GM12878 (cell line): ENCODE measurements at regions not wholly inside any gene's neighbourhood (a gene's known extent, or its start where the extent isn't known, plus 50 kb on each side); places are given as distances from the start of the nearest gene placed in this dataset.

Source experiments
- ATAC-seq: fragments of 200-7000 bp; cut with Tn5 transposase; 3 replicates; pipeline ENCODE4 v1.9.1; 2020; ENCODE audit warnings: mild to moderate bottlenecking, moderate library complexity
- BruUV-seq: library from RNA; stranded (reverse); fragments of 400-500 nt; replicated peaks from 2 replicates; lab custom pipeline; 2021; lab: Mats Ljungman, UMichigan
- CTCF ChIA-PET: fragments of 300-600 bp; sonication (Branson Sonifier 250); formaldehyde crosslinking; extraction: SDS; loops from one replicate; lab custom pipeline; 2021; ENCODE audit warnings: inconsistent platforms; lab: Yijun Ruan, JAX
- POLR2A ChIA-PET: fragments of 350-600 bp; formaldehyde crosslinking; extraction: SDS; loops from one replicate; lab custom pipeline; 2021; ENCODE audit warnings: inconsistent platforms; lab: Charles Lee
- RAD21 ChIA-PET: fragments of 300-600 bp; sonication (Branson Sonifier 250); formaldehyde crosslinking; loops from one replicate; lab custom pipeline; 2023; ENCODE audit warnings: antibody characterized with exemption; ENCODE audit not compliant: unreplicated experiment; lab: Charles Lee
- SMC1A ChIA-PET: fragments of 300-600 bp; sonication (Branson Sonifier 250); formaldehyde crosslinking; loops from one replicate; lab custom pipeline; 2023; ENCODE audit not compliant: unreplicated experiment, uncharacterized antibody; lab: Charles Lee
- DNase-seq: peaks from one replicate; pipeline ENCODE4 v3.0.0-alpha.2; 2011; ENCODE audit warnings: low read depth, low spot score
- FAIRE-seq: peaks from 3 replicates; lab custom pipeline; 2011; peaks lifted over from hg19 to GRCh38; lab: Jason Lieb, UNC
- H2AFZ ChIP-seq: 2 replicates; pipeline ENCODE4 v1.6.0; 2011; ENCODE audit warnings: low read depth, low read length, control low read depth; ENCODE audit not compliant: control insufficient read depth
- H3K27ac ChIP-seq: 2 replicates; pipeline ENCODE4 v1.5.1; 2011; ENCODE audit warnings: control low read depth; ENCODE audit not compliant: control insufficient read depth, insufficient read depth
- H3K27me3 ChIP-seq, 2 experiments: replicated peaks in 1 of 2; 2 replicates each; pipeline versions ENCODE4 v1.6.0 to v1.6.1; 2011; ENCODE audit warnings: low read length in 1 of 2; ENCODE audit not compliant: control insufficient read depth in 2 of 2, insufficient read depth in 2 of 2
- H3K36me3 ChIP-seq, 2 experiments: 2 replicates each; pipeline ENCODE4 v1.5.1; 2011; ENCODE audit warnings: low read length in 1 of 2; ENCODE audit not compliant: control insufficient read depth in 2 of 2, insufficient read depth in 2 of 2
- H3K4me1 ChIP-seq: 2 replicates; pipeline ENCODE4 v1.6.1; 2011; ENCODE audit warnings: mild to moderate bottlenecking, low read length, moderate library complexity, mixed read lengths; ENCODE audit not compliant: control insufficient read depth, insufficient read depth
- H3K4me2 ChIP-seq: 2 replicates; pipeline ENCODE4 v1.6.0; 2011; ENCODE audit warnings: control low read depth; ENCODE audit not compliant: control insufficient read depth, insufficient read depth
- H3K4me3 ChIP-seq: fragments of 200-600 bp; sonication (generic); 2 replicates; pipeline ENCODE4 v1.5.1; 2016
- H3K79me2 ChIP-seq: 2 replicates; pipeline ENCODE4 v1.6.0; 2011; ENCODE audit warnings: low read length; ENCODE audit not compliant: control insufficient read depth, insufficient read depth
- H3K9ac ChIP-seq: 2 replicates; pipeline ENCODE4 v1.8.0; 2011; ENCODE audit warnings: low read length, control low read depth, mixed read lengths; ENCODE audit not compliant: control insufficient read depth, insufficient read depth
- H3K9me3 ChIP-seq: replicated peaks from 3 replicates; pipeline ENCODE4 v1.5.1; 2011; ENCODE audit warnings: mild to moderate bottlenecking, low read length; ENCODE audit not compliant: control insufficient read depth, insufficient read depth
- H4K20me1 ChIP-seq: 2 replicates; pipeline ENCODE4 v1.6.0; 2011; ENCODE audit not compliant: control insufficient read depth, insufficient read depth
- CBX5 ChIP-seq: sonication (generic); IDR thresholded peaks from 2 replicates; pipeline ENCODE4 v1.6.1; 2016; ENCODE audit warnings: low read depth, moderate library complexity, mild to moderate bottlenecking, inconsistent platforms
- E2F4 ChIP-seq: IDR thresholded peaks from 2 replicates; pipeline ENCODE4 v1.6.1; 2012; ENCODE audit warnings: low read depth, low read length, improper control_type of control experiment
- EGR1 ChIP-seq, 2 experiments: IDR thresholded peaks; 1 replicate in 1 of 2; 2 replicates in 1 of 2; pipeline ENCODE4 v1.6.1; 2011 to 2012; ENCODE audit warnings: low read depth in 2 of 2, low read length in 2 of 2, borderline replicate concordance in 1 of 2, mild to moderate bottlenecking in 1 of 2, moderate library complexity in 1 of 2
- ESRRA ChIP-seq: IDR thresholded peaks from 2 replicates; pipeline ENCODE4 v1.6.1; 2012; ENCODE audit warnings: mild to moderate bottlenecking, low read length, improper control_type of control experiment
- FOXM1 ChIP-seq: IDR thresholded peaks from 2 replicates; pipeline ENCODE4 v1.6.1; 2012; ENCODE audit warnings: low read depth, mild to moderate bottlenecking, inconsistent platforms, low read length, moderate library complexity
- JUNB ChIP-seq: IDR thresholded peaks from 2 replicates; pipeline ENCODE4 v1.6.1; 2016; ENCODE audit warnings: antibody characterized with exemption, mild to moderate bottlenecking
- NR2C1 ChIP-seq: fragments of 450-650 bp; IDR thresholded peaks from 2 replicates; pipeline ENCODE4 v1.6.1; 2017; ENCODE audit warnings: antibody characterized with exemption, mild to moderate bottlenecking, moderate library complexity
- PML ChIP-seq: IDR thresholded peaks from 2 replicates; pipeline ENCODE4 v1.6.1; 2012; ENCODE audit warnings: low read length, inconsistent platforms
- POLR2AphosphoS5 ChIP-seq: IDR thresholded peaks from 2 replicates; pipeline ENCODE4 v1.6.1; 2011; ENCODE audit warnings: mild to moderate bottlenecking, low read length, inconsistent platforms
- PRDM15 ChIP-seq: fragments of 450-650 bp; formaldehyde crosslinking; IDR thresholded peaks from 2 replicates; pipeline ENCODE4 v1.4.0; 2020; ENCODE audit warnings: mild to moderate bottlenecking, moderate library complexity
- RELA ChIP-seq: fragments of 450-650 bp; IDR thresholded peaks from 2 replicates; pipeline ENCODE4 v1.8.0; 2014; ENCODE audit warnings: borderline replicate concordance; ENCODE audit not compliant: partially characterized antibody
- SIN3A ChIP-seq: IDR thresholded peaks from 2 replicates; pipeline ENCODE4 v1.6.1; 2012; ENCODE audit warnings: low read depth, low read length, improper control_type of control experiment
- STAT3 ChIP-seq: IDR thresholded peaks from 2 replicates; pipeline ENCODE4 v1.6.1; 2011; ENCODE audit warnings: low read depth, low read length, improper control_type of control experiment
- ZNF24 ChIP-seq: fragments of 450-650 bp; IDR thresholded peaks from 2 replicates; pipeline ENCODE4 v1.6.1; 2017; ENCODE audit warnings: antibody characterized with exemption, mild to moderate bottlenecking
- WGBS: methylation state at CpG from one replicate; pipeline ENCODE4 v1.1.6; 2016; ENCODE audit warnings: low lambda C conversion rate; ENCODE audit not compliant: insufficient replicate concordance, insufficient coverage; ENCODE audit errors: missing lambda C conversion rate; 5-methylcytosine and 5-hydroxymethylcytosine counted together
- in situ Hi-C: fragments of 300-500 bp; cut with MboI; formaldehyde crosslinking; loops from 9 replicates; pipeline ENCODE4 v1.14.3; 2018; ENCODE audit warnings: mixed read lengths
- intact Hi-C: fragments of 100-400 bp; cut with micrococcal nuclease; formaldehyde crosslinking; loops from one replicate; pipeline ENCODE4 v1.14.2; 2022; ENCODE audit not compliant: unreplicated experiment
- TF ChIP-seq, protein P1 (sequence below): IDR thresholded peaks from 2 replicates; pipeline ENCODE4 v1.6.1; 2011; ENCODE audit warnings: low read depth, low read length, improper control_type of control experiment, borderline replicate concordance
- TF ChIP-seq, protein P2 (sequence below): fragments of 450-650 bp; IDR thresholded peaks from 2 replicates; pipeline ENCODE4 v1.6.1; 2018; ENCODE audit warnings: mild to moderate bottlenecking, low read depth, moderate library complexity; ENCODE audit not compliant: partially characterized antibody

- TF ChIP-seq, protein P1, sequence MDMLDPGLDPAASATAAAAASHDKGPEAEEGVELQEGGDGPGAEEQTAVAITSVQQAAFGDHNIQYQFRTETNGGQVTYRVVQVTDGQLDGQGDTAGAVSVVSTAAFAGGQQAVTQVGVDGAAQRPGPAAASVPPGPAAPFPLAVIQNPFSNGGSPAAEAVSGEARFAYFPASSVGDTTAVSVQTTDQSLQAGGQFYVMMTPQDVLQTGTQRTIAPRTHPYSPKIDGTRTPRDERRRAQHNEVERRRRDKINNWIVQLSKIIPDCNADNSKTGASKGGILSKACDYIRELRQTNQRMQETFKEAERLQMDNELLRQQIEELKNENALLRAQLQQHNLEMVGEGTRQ = no peak
- no peak for TF ChIP-seq E2F4
- TF ChIP-seq PRDM15 = no peak
- no peak for TF ChIP-seq STAT3
- no peak for TF ChIP-seq JUNB
- no peak for TF ChIP-seq NR2C1
- no peak for TF ChIP-seq ESRRA
- TF ChIP-seq SIN3A = no peak
- TF ChIP-seq, all 136 proteins: peak for 0
These were observed 467.1 kb downstream of the ADCYAP1 start (continued) for GRCh38 chr18:1371724-1372123.

DNA sequence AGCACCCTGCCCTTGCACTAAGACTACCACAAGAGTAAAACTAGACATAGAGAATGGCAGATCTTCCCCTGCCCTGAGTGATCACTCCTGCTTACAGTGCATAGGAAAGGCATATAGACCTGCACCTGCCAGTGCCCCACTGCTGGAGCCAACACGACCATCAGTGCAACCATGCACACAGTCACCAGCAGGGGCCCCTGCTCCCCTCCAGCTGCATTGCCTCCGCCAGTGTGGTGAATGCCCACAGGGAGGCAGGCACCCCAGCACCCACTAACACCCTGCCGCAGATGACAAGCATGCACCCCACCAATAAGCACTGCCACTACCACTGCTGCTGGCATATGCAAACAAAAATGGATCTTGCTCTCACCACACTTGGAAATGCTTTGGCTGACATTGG is 478.8 kb downstream of the ADCYAP1 start:
- H3K27me3 ChIP-seq = no peaks in the 10 kb centered on the region
- TF ChIP-seq CBX5 = no peak
- TF ChIP-seq FOXM1 = no peak
- TF ChIP-seq POLR2AphosphoS5 = no peak
- TF ChIP-seq ZNF24 = no peak
- TF ChIP-seq PML = no peak
- TF ChIP-seq, protein P2, sequence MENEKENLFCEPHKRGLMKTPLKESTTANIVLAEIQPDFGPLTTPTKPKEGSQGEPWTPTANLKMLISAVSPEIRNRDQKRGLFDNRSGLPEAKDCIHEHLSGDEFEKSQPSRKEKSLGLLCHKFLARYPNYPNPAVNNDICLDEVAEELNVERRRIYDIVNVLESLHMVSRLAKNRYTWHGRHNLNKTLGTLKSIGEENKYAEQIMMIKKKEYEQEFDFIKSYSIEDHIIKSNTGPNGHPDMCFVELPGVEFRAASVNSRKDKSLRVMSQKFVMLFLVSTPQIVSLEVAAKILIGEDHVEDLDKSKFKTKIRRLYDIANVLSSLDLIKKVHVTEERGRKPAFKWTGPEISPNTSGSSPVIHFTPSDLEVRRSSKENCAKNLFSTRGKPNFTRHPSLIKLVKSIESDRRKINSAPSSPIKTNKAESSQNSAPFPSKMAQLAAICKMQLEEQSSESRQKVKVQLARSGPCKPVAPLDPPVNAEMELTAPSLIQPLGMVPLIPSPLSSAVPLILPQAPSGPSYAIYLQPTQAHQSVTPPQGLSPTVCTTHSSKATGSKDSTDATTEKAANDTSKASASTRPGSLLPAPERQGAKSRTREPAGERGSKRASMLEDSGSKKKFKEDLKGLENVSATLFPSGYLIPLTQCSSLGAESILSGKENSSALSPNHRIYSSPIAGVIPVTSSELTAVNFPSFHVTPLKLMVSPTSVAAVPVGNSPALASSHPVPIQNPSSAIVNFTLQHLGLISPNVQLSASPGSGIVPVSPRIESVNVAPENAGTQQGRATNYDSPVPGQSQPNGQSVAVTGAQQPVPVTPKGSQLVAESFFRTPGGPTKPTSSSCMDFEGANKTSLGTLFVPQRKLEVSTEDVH = no peak
- TF ChIP-seq RELA = no peak
- no peak for TF ChIP-seq EGR1 (IDR thresholded peaks at IDR 0.05; ENCODE audit: borderline replicate concordance in 1 of 2, low read depth in 2 of 2, low read length in 2 of 2)
- no peak overlapping the region for H2AFZ ChIP-seq
- no peaks in the 10 kb centered on the region for H3K79me2 ChIP-seq
- no peak overlapping the region for H3K4me3 ChIP-seq
- H3K9me3 ChIP-seq = no peaks in the 10 kb centered on the region
- no peak for ATAC-seq
- CTCF ChIA-PET = interaction anchor here (1.2 kb wide), 1 partner anchor 10 kb away, joined by 3 read pairs; no protein-coding TSS in a partner anchor
- H3K4me2 ChIP-seq = no peak overlapping the region
- no peak overlapping the region for H3K9ac ChIP-seq
- SMC1A ChIA-PET = no interaction called here
- no peak for FAIRE-seq
- no peaks in the 10 kb centered on the region for H3K36me3 ChIP-seq
- no peak for DNase-seq
- no peaks in the 10 kb centered on the region for H4K20me1 ChIP-seq
- WGBS = 11% methylated on average over 3 of the region's 3 CpGs
- intact Hi-C loops = no loop called here
- POLR2A ChIA-PET = no interaction called here
- RAD21 ChIA-PET = no interaction called here
- H3K4me1 ChIP-seq = no peaks in the 10 kb centered on the region
- BruUV-seq = no TSS peak
- H3K27ac ChIP-seq = no peak overlapping the region
- in situ Hi-C loops = no loop called here
